Astrocyte (in vitro differentiated cells and primary cell): ENCODE measurements at regions not wholly inside any gene's neighbourhood (a gene's known extent, or its start where the extent isn't known, plus 50 kb on each side); places are given as distances from the start of the nearest gene placed in this dataset.

ENCODE experiments used
- DNase-seq: peaks from one replicate; pipeline ENCODE4 v3.0.0-alpha.2; 2010; ENCODE audit warnings: low read depth
- FAIRE-seq: peaks from 2 replicates; lab custom pipeline; 2011; peaks lifted over from hg19 to GRCh38; lab: Jason Lieb, UNC
- H2AFZ ChIP-seq: 2 replicates; pipeline ENCODE4 v1.6.0; 2012; ENCODE audit warnings: low read depth, low read length, inconsistent platforms
- H3K27ac ChIP-seq: 2 replicates; pipeline ENCODE4 v1.5.1; 2011; ENCODE audit warnings: low read depth, low read length, inconsistent platforms
- H3K27me3 ChIP-seq: 2 replicates; pipeline ENCODE4 v1.6.0; 2011; ENCODE audit warnings: low read length, inconsistent platforms; ENCODE audit not compliant: insufficient read depth
- H3K36me3 ChIP-seq: 2 replicates; pipeline ENCODE4 v1.5.1; 2011; ENCODE audit warnings: low read length, inconsistent platforms; ENCODE audit not compliant: insufficient read depth
- H3K4me1 ChIP-seq: 2 replicates; pipeline ENCODE4 v1.5.1; 2011; ENCODE audit warnings: low read length, inconsistent platforms; ENCODE audit not compliant: insufficient read depth
- H3K4me2 ChIP-seq: 2 replicates; pipeline ENCODE4 v1.6.0; 2012; ENCODE audit warnings: low read length, inconsistent platforms
- H3K4me3 ChIP-seq: 2 replicates; pipeline ENCODE4 v1.5.1; 2011; ENCODE audit warnings: low read depth, mild to moderate bottlenecking, low read length, inconsistent platforms; ENCODE audit not compliant: insufficient read depth
- H3K79me2 ChIP-seq: 2 replicates; pipeline ENCODE4 v1.6.0; 2012; ENCODE audit warnings: mild to moderate bottlenecking, low read length, inconsistent platforms; ENCODE audit not compliant: insufficient read depth
- H3K9ac ChIP-seq: 2 replicates; pipeline ENCODE4 v1.6.0; 2012; ENCODE audit warnings: mild to moderate bottlenecking, low read length, inconsistent platforms
- H3K9me3 ChIP-seq: 2 replicates; pipeline ENCODE4 v1.5.1; 2012; ENCODE audit warnings: low read depth, mild to moderate bottlenecking, low read length, inconsistent platforms; ENCODE audit not compliant: insufficient read depth
- H4K20me1 ChIP-seq: 2 replicates; pipeline ENCODE4 v1.6.0; 2012; ENCODE audit warnings: low read length, inconsistent platforms; ENCODE audit not compliant: insufficient read depth
- H3K27ac Mint-ChIP-seq: one replicate; pipeline ENCODE4 v1.8.0; 2021; ENCODE audit warnings: mild to moderate bottlenecking, mixed read lengths; ENCODE audit not compliant: unreplicated experiment
- H3K27me3 Mint-ChIP-seq: one replicate; pipeline ENCODE4 v1.8.0; 2021; ENCODE audit warnings: low read depth, mixed read lengths; ENCODE audit not compliant: unreplicated experiment
- H3K36me3 Mint-ChIP-seq: one replicate; pipeline ENCODE4 v1.8.0; 2021; ENCODE audit warnings: low read depth, mixed read lengths; ENCODE audit not compliant: unreplicated experiment
- H3K4me1 Mint-ChIP-seq: one replicate; pipeline ENCODE4 v1.8.0; 2021; ENCODE audit warnings: low read depth, mixed read lengths; ENCODE audit not compliant: unreplicated experiment
- H3K4me3 Mint-ChIP-seq: one replicate; pipeline ENCODE4 v1.8.0; 2021; ENCODE audit warnings: mild to moderate bottlenecking, moderate library complexity, mixed read lengths; ENCODE audit not compliant: unreplicated experiment
- H3K9me3 Mint-ChIP-seq: one replicate; pipeline ENCODE4 v1.8.0; 2021; ENCODE audit warnings: mild to moderate bottlenecking, mixed read lengths; ENCODE audit not compliant: unreplicated experiment
- CTCF ChIP-seq: IDR thresholded peaks from 2 replicates; pipeline ENCODE4 v1.5.1; 2011; ENCODE audit warnings: low read depth, mild to moderate bottlenecking, inconsistent platforms, low read length, moderate library complexity; ENCODE audit not compliant: insufficient read depth
- EZH2 ChIP-seq: IDR thresholded peaks from 2 replicates; pipeline ENCODE4 v1.6.1; 2012; ENCODE audit warnings: mild to moderate bottlenecking, low read length, inconsistent platforms; ENCODE audit not compliant: insufficient read depth

GRCh38 chr2:239603411-239604356, 202.9 kb upstream of the HDAC4 start:
- no peaks in the 10 kb centered on the region for H3K36me3 ChIP-seq
- no peak overlapping the region for H3K9ac ChIP-seq
- Mint-ChIP-seq H3K36me3 (no peaks in the 10 kb centered on the region), H3K27me3 (peaks cover 23% of the 10 kb centered on the region), H3K9me3 (peaks cover 8% of the 10 kb centered on the region), H3K4me3 (no peak overlapping the region), H3K27ac (no peak overlapping the region), H3K4me1 (no peaks in the 10 kb centered on the region)
- no peak overlapping the region for H3K4me2 ChIP-seq
- no peaks in the 10 kb centered on the region for H3K4me1 ChIP-seq
- no peak overlapping the region for H3K4me3 ChIP-seq
- DNase-seq, result no peak
- H4K20me1 ChIP-seq, result no peaks in the 10 kb centered on the region
- FAIRE-seq, result no peak
- no peak for TF ChIP-seq CTCF
- TF ChIP-seq EZH2, result no peak
- H3K9me3 ChIP-seq, result no peaks in the 10 kb centered on the region
- H3K27ac ChIP-seq, result no peak overlapping the region
- no peaks in the 10 kb centered on the region for H3K79me2 ChIP-seq
- no peak overlapping the region for H2AFZ ChIP-seq
- H3K27me3 ChIP-seq, result no peaks in the 10 kb centered on the region

- no peak overlapping the region for H3K9ac ChIP-seq
- FAIRE-seq (no peak), DNase-seq (no peak)
- H3K4me1 ChIP-seq, result no peaks in the 10 kb centered on the region
- no peak overlapping the region for H3K27ac ChIP-seq
- no peak overlapping the region for H3K4me3 ChIP-seq
- H3K36me3 ChIP-seq, result no peaks in the 10 kb centered on the region
- no peaks in the 10 kb centered on the region for H4K20me1 ChIP-seq
- no peaks in the 10 kb centered on the region for H3K9me3 ChIP-seq
- no peaks in the 10 kb centered on the region for H3K27me3 ChIP-seq
- no peak overlapping the region for H2AFZ ChIP-seq
- Mint-ChIP-seq H3K27ac (no peak overlapping the region), H3K36me3 (no peaks in the 10 kb centered on the region), H3K4me3 (no peak overlapping the region), H3K9me3 (peaks cover 8% of the 10 kb centered on the region), H3K27me3 (peaks cover 18% of the 10 kb centered on the region), H3K4me1 (no peaks in the 10 kb centered on the region)
- TF ChIP-seq CTCF, result no peak
- no peak for TF ChIP-seq EZH2
- H3K4me2 ChIP-seq, result no peak overlapping the region
- H3K79me2 ChIP-seq, result no peaks in the 10 kb centered on the region
These were observed 201.8 kb upstream of the HDAC4 start for GRCh38 chr2:239602290-239603282.
